Hematopoietic multipotent progenitor cell treated with erythropoietin and hydrocortisone succinate and interleukin-3 and kit ligand, for 17 days (in vitro differentiated cells): ENCODE measurements at regions not wholly inside any gene's neighbourhood (a gene's known extent, or its start where the extent isn't known, plus 50 kb on each side); places are given as distances from the start of the nearest gene placed in this dataset.

Experiments
- DNase-seq: peaks from one replicate; pipeline ENCODE4 v3.0.0-alpha.2; 2015; ENCODE audit warnings: low spot score

- DNase-seq: no peak
Observed at GRCh38 chr10:3523309-3524050, 261.5 kb downstream of the KLF6 start.

DNA sequence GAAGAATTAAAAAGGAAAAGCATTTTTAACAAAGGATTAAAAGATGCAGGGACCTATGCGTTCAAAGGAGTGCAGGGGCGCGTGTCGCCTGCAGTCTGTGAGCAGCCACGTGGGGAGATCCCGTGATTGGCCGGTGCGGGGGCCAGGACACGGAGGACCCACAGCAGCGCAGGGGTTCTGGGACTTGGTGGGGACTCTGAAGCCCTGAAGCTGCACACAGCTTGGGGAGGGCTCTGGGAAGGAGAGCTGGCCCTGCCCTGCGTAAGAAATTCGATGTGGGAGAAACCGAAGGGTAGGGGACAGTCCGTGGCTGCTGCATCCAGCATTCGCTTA is 268.1 kb downstream of the KLF6 start:
- no peak for DNase-seq

DNA sequence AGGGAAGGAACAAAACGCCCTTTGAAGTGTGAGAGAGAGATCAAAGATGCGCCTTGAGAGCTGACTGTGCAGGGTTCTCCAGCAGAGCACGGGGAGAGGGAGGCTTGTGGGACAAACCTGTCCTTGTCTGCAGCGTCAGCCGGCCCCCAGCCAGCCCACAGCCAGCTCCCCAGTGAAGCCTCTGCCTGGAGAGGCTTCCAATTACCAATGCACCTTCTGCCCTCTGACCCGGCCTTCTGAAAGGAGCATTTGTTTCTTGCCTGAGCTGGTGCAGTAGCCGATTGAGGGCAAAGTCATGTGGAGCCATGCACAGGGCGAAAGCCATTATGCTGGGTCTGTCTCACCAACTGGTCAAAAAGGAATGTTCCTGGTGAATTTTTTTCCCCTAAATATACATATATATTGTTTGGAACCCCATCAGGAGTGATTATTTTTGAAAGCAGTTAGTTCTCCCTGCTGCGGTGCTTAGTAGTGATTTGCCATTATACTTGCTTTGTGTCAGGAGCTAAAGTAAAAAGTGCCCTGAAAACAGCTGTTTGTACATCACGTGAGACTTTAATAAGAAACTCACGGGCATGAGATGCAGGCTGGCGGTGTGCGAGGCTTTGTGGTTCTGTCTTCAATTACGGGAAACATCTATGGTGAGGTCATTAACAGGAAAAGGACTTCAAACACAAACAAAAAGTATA is 268.6 kb downstream of the KLF6 start:
- DNase-seq: no peak

GRCh38 chr10:3514691-3515090 is 270.3 kb downstream of the KLF6 start:
- DNase-seq: no peak

- no peak for DNase-seq
Observed at GRCh38 chr10:3512263-3512662, 272.7 kb downstream of the KLF6 start.

- DNase-seq: no peak
Observed at GRCh38 chr10:3511483-3511882, 273.5 kb downstream of the KLF6 start.

DNA sequence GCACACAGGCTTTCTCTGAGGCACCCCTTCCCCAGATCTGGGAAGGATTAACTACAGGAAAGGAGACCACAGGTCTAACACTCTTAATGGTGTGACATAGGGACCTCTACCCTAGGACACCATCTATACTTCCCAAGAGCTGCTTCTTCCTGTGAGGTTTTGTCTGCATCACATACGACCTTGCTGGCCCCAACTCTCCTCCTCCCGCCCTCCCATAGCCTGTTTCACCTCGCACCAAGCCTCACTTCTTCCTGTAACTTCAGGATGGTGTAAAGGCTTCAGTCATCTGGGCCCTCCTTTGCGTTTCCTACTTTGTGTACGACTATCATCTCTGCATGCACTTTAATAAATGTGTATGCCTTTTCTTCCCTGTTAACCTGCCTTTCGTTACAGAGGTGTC is 274.3 kb downstream of the KLF6 start:
- no peak for DNase-seq

- DNase-seq: no peak
Observed at GRCh38 chr10:3509355-3509754, 275.7 kb downstream of the KLF6 start.

GRCh38 chr10:3503299-3503698 is 281.7 kb downstream of the KLF6 start:
- DNase-seq: no peak

- DNase-seq: no peak
Observed at GRCh38 chr10:3502673-3503072, 282.3 kb downstream of the KLF6 start.

DNA sequence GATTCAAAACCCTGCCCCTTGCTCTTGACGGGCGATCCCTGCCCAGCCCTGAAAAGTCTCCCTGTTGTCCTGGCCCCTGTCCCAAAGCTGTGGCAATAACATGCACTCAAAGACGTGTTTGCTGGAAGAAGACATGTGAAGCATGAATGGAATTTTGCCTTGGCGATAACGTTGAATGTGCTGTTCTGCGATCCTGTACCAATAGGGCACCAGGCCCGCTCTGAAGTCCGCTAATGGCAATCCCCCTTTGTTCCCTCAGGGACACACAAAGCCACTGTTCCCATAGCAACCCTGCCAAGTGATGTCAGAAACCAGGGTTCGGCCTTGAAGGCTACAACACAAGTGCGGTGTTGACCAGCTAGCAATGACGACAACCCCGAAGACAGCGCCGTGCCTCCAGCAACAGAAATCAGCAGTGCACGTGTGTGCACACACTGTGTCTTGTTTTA is 284.6 kb downstream of the KLF6 start:
- no peak for DNase-seq

DNA sequence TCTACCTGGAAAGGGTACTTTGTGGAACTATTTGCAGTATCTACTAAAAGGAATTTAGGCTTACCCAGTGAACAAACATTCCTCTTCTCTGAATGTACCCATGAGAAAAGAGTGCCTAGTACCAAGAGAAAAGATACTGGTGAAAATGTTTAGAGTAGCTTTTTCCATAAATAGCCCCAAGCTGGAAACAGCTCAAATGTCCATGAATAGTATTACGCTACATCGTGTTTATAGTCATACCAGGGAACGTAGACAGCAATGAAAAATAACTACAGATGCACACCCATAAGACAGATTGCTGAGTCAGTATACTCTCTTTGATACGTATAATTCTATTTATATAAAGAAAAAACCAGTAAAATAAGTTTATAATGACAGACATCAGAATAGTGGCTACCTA is 285.9 kb downstream of the KLF6 start:
- no peak for DNase-seq

DNA sequence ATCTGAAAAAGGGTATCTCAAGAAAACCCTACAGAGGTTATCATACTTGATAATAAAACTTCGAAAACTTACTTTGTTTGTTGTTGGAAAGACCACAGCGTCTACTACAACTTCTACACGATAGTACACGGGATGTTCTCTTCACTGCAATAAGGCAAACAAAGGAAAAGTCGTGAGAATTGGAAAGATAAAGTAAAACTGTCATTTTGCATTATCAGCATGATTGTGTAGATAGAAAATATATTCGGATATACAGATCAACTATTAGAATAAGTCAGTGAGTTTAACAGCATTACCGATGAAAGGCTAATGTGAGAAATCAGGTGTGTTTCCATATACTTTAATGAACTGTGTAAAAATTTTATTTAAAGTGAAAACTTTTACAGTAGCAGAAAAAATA is 287.4 kb downstream of the KLF6 start:
- DNase-seq: no peak

DNA sequence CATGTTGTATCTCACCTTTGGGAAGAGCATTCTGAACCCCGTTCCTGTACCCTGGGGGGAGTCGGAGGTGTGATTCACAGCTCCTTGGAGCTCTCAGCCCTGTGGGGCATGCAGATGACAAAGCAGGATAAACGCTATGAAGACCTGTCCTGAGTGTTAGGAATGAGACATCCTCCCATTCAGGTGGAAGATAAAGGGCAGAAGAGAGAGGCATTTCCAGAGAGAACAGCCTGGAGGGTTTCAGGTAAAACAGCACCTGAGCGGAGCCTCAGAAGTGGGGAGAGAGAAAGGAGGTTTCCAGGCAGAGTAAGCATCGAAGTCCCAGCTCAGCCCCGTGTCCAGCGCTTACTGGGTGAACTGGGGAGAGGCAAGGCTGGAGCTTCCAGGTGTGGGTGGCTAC is 288.9 kb downstream of the KLF6 start:
- no peak for DNase-seq

DNA sequence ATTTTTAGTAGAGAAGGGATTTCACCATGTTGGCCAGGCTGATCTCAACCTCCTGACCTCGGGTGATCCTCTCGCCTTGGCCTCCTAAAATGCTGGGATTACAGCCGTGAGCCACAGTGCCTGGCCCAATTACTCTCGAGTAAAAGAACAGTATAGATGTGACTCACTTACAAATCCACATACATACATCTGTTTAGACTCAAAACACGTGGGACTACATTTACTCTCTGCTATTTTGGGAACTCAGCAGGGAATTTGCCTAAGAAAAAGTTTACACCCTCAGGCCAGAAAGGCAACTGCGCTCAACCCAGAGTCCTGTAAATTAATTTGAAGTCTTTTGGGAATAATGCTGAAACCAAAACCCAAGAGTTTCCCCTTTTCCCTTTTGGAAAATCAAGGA is 289.7 kb downstream of the KLF6 start:
- no peak for DNase-seq

GRCh38 chr10:3494838-3495230 is 290.2 kb downstream of the KLF6 start:
- no peak for DNase-seq

GRCh38 chr10:3494131-3494837 is 290.7 kb downstream of the KLF6 start:
- no peak for DNase-seq

- no peak for DNase-seq
Observed at GRCh38 chr10:3493621-3494020, 291.4 kb downstream of the KLF6 start.

- DNase-seq: no peak
Observed at GRCh38 chr10:3491571-3491970, 293.4 kb downstream of the KLF6 start.

DNA sequence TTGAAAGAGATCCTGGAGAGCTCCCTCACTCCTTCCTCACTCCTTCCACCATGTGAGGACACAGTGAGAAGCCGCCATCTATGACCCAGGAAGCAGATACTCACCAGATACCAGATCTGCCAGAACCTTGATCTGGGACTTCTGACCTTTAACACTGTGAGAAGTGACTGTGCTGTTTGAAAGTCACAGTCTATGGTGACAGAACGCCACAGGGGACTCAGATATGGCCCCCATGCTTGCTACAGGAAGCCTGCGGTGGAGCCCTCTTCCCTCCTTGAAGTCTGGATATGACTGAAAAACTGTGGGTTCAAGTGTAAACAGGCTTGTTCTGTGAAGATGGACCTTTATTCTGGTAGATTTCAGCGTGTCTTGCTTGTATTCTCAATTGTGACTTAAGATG is 297.8 kb downstream of the KLF6 start:
- no peak for DNase-seq

- DNase-seq: no peak
Observed at GRCh38 chr10:3486346-3487065, 298.5 kb downstream of the KLF6 start.

DNA sequence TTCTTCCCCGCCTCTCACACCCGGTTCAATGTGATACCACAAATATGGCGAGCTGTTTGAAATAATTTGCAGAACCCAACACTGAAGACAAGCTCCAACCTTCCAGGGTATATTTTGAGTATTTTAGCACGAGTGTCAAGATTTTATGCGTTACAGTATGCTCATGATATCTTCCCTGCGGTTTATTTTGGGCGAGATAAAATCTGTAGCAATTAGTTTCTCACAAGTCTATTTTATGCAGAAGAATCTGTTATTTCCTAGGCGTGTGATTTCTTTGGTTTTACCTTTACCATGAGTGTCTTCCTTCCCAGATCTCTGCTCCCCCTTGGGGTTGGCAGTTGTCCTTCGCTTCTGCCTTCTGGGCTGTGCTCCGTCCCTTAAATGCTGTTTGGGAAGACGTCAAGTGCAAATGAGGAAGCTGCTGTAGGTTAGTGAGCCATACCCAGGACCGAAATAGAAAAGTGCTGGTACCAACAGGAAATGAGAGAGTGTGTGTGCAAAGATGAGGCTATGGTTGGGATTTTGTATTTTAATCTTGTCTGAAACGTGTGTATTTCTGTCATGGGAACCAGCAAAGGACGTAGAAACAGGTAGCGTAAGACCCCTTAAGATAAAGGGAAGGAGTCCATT is 299.8 kb downstream of the KLF6 start:
- no peak for DNase-seq
